ENCODE measurements at regions not wholly inside any gene's neighbourhood (a gene's known extent, or its start where the extent isn't known, plus 50 kb on each side); places are given as distances from the start of the nearest gene placed in this dataset.

GRCh38 chr6:19394687-19395086 lies 442.5 kb upstream of the ID4 start:
- TF ChIP-seq, protein P1, sequence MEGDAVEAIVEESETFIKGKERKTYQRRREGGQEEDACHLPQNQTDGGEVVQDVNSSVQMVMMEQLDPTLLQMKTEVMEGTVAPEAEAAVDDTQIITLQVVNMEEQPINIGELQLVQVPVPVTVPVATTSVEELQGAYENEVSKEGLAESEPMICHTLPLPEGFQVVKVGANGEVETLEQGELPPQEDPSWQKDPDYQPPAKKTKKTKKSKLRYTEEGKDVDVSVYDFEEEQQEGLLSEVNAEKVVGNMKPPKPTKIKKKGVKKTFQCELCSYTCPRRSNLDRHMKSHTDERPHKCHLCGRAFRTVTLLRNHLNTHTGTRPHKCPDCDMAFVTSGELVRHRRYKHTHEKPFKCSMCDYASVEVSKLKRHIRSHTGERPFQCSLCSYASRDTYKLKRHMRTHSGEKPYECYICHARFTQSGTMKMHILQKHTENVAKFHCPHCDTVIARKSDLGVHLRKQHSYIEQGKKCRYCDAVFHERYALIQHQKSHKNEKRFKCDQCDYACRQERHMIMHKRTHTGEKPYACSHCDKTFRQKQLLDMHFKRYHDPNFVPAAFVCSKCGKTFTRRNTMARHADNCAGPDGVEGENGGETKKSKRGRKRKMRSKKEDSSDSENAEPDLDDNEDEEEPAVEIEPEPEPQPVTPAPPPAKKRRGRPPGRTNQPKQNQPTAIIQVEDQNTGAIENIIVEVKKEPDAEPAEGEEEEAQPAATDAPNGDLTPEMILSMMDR (IDR thresholded peaks at IDR 0.05; ENCODE audit: low read depth, low read length) = no peak
- TF ChIP-seq POLR2A (IDR thresholded peaks at IDR 0.05; ENCODE audit: extremely low read depth, insufficient read length) (no peak), MYC (IDR thresholded peaks at IDR 0.05; ENCODE audit: low read depth, low read length) (no peak)
